Esophagus squamous epithelium (tissue), 4 donors: ENCODE measurements at regions not wholly inside any gene's neighbourhood (a gene's known extent, or its start where the extent isn't known, plus 50 kb on each side); places are given as distances from the start of the nearest gene placed in this dataset.

Source experiments
- CTCF ChIP-seq, 6 experiments: fragments of 450-650 bp in 4 of 6; fragments of 200-600 bp in 2 of 6; sonication (generic) in 2 of 6; IDR thresholded peaks; one replicate each; pipeline ENCODE4 v1.5.1; 2016 to 2019; ENCODE audit warnings: antibody characterized with exemption in 6 of 6, mild to moderate bottlenecking in 4 of 6, moderate library complexity in 4 of 6
- POLR2A ChIP-seq, 4 donors: fragments of 450-650 bp; IDR thresholded peaks; one replicate each; pipeline ENCODE4 v1.6.1; 2017; ENCODE audit warnings: antibody characterized with exemption in 4 of 4, mild to moderate bottlenecking in 4 of 4, moderate library complexity in 3 of 4

- TF ChIP-seq CTCF (IDR thresholded peaks at IDR 0.05) (no peak), POLR2A (IDR thresholded peaks at IDR 0.05) (no peak)
Measured at GRCh38 chr6:21856456-21856825, 262.9 kb downstream of the SOX4 start.
